Panc1 (cell line): ENCODE measurements at regions not wholly inside any gene's neighbourhood (a gene's known extent, or its start where the extent isn't known, plus 50 kb on each side); places are given as distances from the start of the nearest gene placed in this dataset.

Experiments used
- ATAC-seq: fragments of 200-7000 bp; cut with Tn5 transposase; 2 replicates; pipeline ENCODE4 v1.9.1; 2020; ENCODE audit warnings: mild to moderate bottlenecking, moderate library complexity
- BruUV-seq: library from RNA; stranded (reverse); fragments of 400-500 nt; replicated peaks from 2 replicates; lab custom pipeline; 2021; lab: Mats Ljungman, UMichigan
- CTCF ChIA-PET: fragments of 300-600 bp; sonication (Branson Sonifier 250); formaldehyde crosslinking; loops from one replicate; lab custom pipeline; 2022; ENCODE audit warnings: antibody characterized with exemption; lab: Charles Lee
- POLR2A ChIA-PET: fragments of 300-600 bp; sonication (Branson Sonifier 250); formaldehyde crosslinking; loops from one replicate; lab custom pipeline; 2022; ENCODE audit warnings: antibody characterized with exemption; lab: Charles Lee
- DNase-seq: peaks from one replicate; pipeline ENCODE4 v3.0.0-alpha.2; 2010; ENCODE audit warnings: low read depth, low spot score
- H3K27ac ChIP-seq: 2 replicates; pipeline ENCODE4 v1.5.1; 2011; ENCODE audit warnings: mild to moderate bottlenecking, low read length, inconsistent platforms
- H3K27me3 ChIP-seq: fragments of 200-500 bp; sonication (Bioruptor generic); 2 replicates; pipeline ENCODE4 v1.6.0; 2014; ENCODE audit warnings: low read length, inconsistent platforms; ENCODE audit not compliant: control insufficient read depth, insufficient read depth
- H3K36me3 ChIP-seq: fragments of 200-500 bp; sonication (Bioruptor generic); 2 replicates; pipeline ENCODE4 v1.5.1; 2014; ENCODE audit warnings: inconsistent platforms, mild to moderate bottlenecking, low read length, moderate library complexity; ENCODE audit not compliant: control insufficient read depth, insufficient read depth
- H3K4me1 ChIP-seq: 2 replicates; pipeline ENCODE4 v1.5.1; 2011; ENCODE audit warnings: inconsistent platforms, mild to moderate bottlenecking, low read length, moderate library complexity; ENCODE audit not compliant: control insufficient read depth, insufficient read depth
- H3K4me3 ChIP-seq, 2 experiments: 2 replicates each; pipeline ENCODE4 v1.5.1; 2011 to 2012; ENCODE audit warnings: low read depth in 2 of 2, low read length in 2 of 2, mild to moderate bottlenecking in 2 of 2, inconsistent platforms in 1 of 2, moderate library complexity in 1 of 2
- H3K9me3 ChIP-seq: fragments of 200-500 bp; sonication (Bioruptor generic); 2 replicates; pipeline ENCODE4 v1.5.1; 2014; ENCODE audit warnings: low read depth, mild to moderate bottlenecking, inconsistent platforms, low read length, moderate library complexity; ENCODE audit not compliant: control insufficient read depth, insufficient read depth
- CTCF ChIP-seq: fragments of 450-650 bp; IDR thresholded peaks from 2 replicates; pipeline ENCODE4 v1.5.1; 2017; ENCODE audit warnings: mild to moderate bottlenecking
- POLR2AphosphoS5 ChIP-seq: IDR thresholded peaks from 2 replicates; pipeline ENCODE4 v1.6.1; 2012; ENCODE audit warnings: mild to moderate bottlenecking, low read depth, low read length, moderate library complexity
- REST ChIP-seq, 2 experiments: IDR thresholded peaks; 2 replicates each; pipeline ENCODE4 v1.6.1; 2011 to 2012; ENCODE audit warnings: low read depth in 2 of 2, control low read depth in 1 of 2, low read length in 1 of 2, mild to moderate bottlenecking in 1 of 2, moderate library complexity in 1 of 2; ENCODE audit not compliant: insufficient read depth in 1 of 2
- SIN3A ChIP-seq: IDR thresholded peaks from 2 replicates; pipeline ENCODE4 v1.6.1; 2012; ENCODE audit warnings: low read depth, mild to moderate bottlenecking, low read length, moderate library complexity, borderline replicate concordance; ENCODE audit not compliant: insufficient read depth
- TCF7L2 ChIP-seq: IDR thresholded peaks from 2 replicates; pipeline ENCODE4 v1.6.1; 2011; ENCODE audit warnings: mild to moderate bottlenecking, low read depth, low read length, inconsistent platforms
- in situ Hi-C: cut with HindIII; loops from 2 replicates; pipeline ENCODE4 v1.10.0; 2016; ENCODE audit warnings: low sequenced_read_pairs, low pct_unique_long_range_greater_than_20kb
- intact Hi-C: fragments of 100-400 bp; cut with micrococcal nuclease; formaldehyde crosslinking; loops from one replicate; pipeline ENCODE4 v1.10.0; 2022; ENCODE audit not compliant: unreplicated experiment

GRCh38 chrX:20522420-20522819 is 255.7 kb upstream of the RPS6KA3 start:
- H3K4me3 ChIP-seq = no peak overlapping the region
- H3K27me3 ChIP-seq = no peaks in the 10 kb centered on the region
- ATAC-seq (no peak), DNase-seq (no peak)
- no peaks in the 10 kb centered on the region for H3K9me3 ChIP-seq
- POLR2A ChIA-PET = no interaction called here
- no peaks in the 10 kb centered on the region for H3K36me3 ChIP-seq
- CTCF ChIA-PET = no interaction called here
- no peak for TF ChIP-seq POLR2AphosphoS5
- no peak for TF ChIP-seq CTCF
- TF ChIP-seq SIN3A = no peak
- TF ChIP-seq TCF7L2 = no peak
- intact Hi-C loops (loop anchor here (10.0 kb wide), 1 partner anchor 1202 kb away; no protein-coding TSS in a partner anchor), in situ Hi-C loops (no loop called here)
- BruUV-seq = no TSS peak
- H3K4me1 ChIP-seq = no peaks in the 10 kb centered on the region
- no peak overlapping the region for H3K27ac ChIP-seq

GRCh38 chrX:20521222-20521621 is 254.5 kb upstream of the RPS6KA3 start:
- no TSS peak for BruUV-seq
- CTCF ChIA-PET = no interaction called here
- H3K4me1 ChIP-seq = no peaks in the 10 kb centered on the region
- no peak overlapping the region for H3K4me3 ChIP-seq
- POLR2A ChIA-PET = no interaction called here
- no peak overlapping the region for H3K27ac ChIP-seq
- intact Hi-C loops = loop anchor here (10.0 kb wide), 1 partner anchor 1204 kb away; no protein-coding TSS in a partner anchor
- TF ChIP-seq POLR2AphosphoS5 = no peak
- no peak for TF ChIP-seq CTCF
- no peak for TF ChIP-seq REST (IDR thresholded peaks at IDR 0.05; ENCODE audit: insufficient read depth in 1 of 2, low read depth in 2 of 2, low read length in 1 of 2)
- TF ChIP-seq TCF7L2 = no peak
- TF ChIP-seq SIN3A = no peak
- in situ Hi-C loops = no loop called here
- H3K27me3 ChIP-seq = no peaks in the 10 kb centered on the region
- ATAC-seq = no peak
- no peaks in the 10 kb centered on the region for H3K36me3 ChIP-seq
- no peaks in the 10 kb centered on the region for H3K9me3 ChIP-seq
- no peak for DNase-seq
